ENCODE measurements at regions not wholly inside any gene's neighbourhood (a gene's known extent, or its start where the extent isn't known, plus 50 kb on each side); places are given as distances from the start of the nearest gene placed in this dataset.

DNA sequence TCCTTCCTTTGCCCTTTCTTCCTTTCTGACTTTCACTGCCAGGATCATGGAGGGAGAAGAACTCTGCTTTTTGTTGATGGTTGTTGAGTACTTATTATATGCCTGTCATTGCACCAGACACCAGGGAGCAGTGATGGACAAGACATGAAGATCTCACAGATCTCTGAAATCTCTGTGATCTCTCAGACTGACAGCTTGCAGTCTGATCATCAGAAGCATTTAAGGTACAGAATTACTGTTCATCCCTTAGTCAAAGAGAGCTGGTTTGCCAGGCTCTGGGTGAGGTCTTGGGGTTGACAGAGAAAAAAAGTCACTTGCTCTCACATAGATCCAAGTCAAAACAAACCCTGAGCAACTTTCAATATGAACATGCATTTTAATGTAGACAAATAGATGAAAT is 299.5 kb upstream of the FMN2 start:
- Histone ChIP-seq H3K4ac (replicated peaks; ENCODE audit: insufficient read length, low read depth, low read length) (no peak overlapping the region), H2AFZ (ENCODE audit: low read length) (no peak overlapping the region), H2BK12ac (ENCODE audit: low read depth, low read length) (no peak overlapping the region), H3K9me3 (ENCODE audit: insufficient read depth in 2 of 2, low read depth in 1 of 2, low read length in 1 of 2) (no peaks in the 10 kb centered on the region), H3K56ac (replicated peaks; ENCODE audit: insufficient read length, low read depth, low read length) (no peak overlapping the region), H3K36me3 (ENCODE audit: control insufficient read depth in 2 of 4, insufficient read depth in 4 of 4, low read length in 3 of 4) (no peaks in the 10 kb centered on the region), H3K23ac (ENCODE audit: insufficient read length) (no peak overlapping the region), H3K79me1 (ENCODE audit: low read depth, low read length) (no peaks in the 10 kb centered on the region), H2BK5ac (ENCODE audit: low read depth, low read length) (no peak overlapping the region), H3K27ac (ENCODE audit: low read depth, low read length) (no peak overlapping the region), H4K20me1 (replicated peaks in 1 of 2; ENCODE audit: control insufficient read depth in 1 of 2, insufficient read depth in 2 of 2, low read length in 2 of 2) (no peaks in the 10 kb centered on the region), H2BK120ac (replicated peaks; ENCODE audit: low read depth, low read length) (no peak overlapping the region), H3K14ac (ENCODE audit: insufficient read length) (no peak overlapping the region), H3K4me2 (ENCODE audit: insufficient read depth in 1 of 2, low read depth in 2 of 2, low read length in 2 of 2) (no peak overlapping the region), H3K18ac (ENCODE audit: extremely low read depth, low read length) (no peak overlapping the region), H3K4me1 (replicated peaks in 1 of 4; ENCODE audit: control insufficient read depth in 3 of 4, insufficient read depth in 4 of 4, low read length in 3 of 4) (peaks cover 0 to 2% (median 0%) of the 10 kb centered on the region in 4 experiments; a peak in 1 of 7 replicates), H3K23me2 (ENCODE audit: low read depth, low read length) (no peaks in the 10 kb centered on the region), H4K91ac (replicated peaks; ENCODE audit: insufficient read length, low read length) (no peak overlapping the region), H3K4me3 (ENCODE audit: extremely low read depth in 1 of 4, insufficient read depth in 2 of 4, low read depth in 3 of 4, low read length in 4 of 4) (no peak overlapping the region), H4K5ac (ENCODE audit: insufficient read length, low read depth, low read length) (no peak overlapping the region), H4K8ac (ENCODE audit: extremely low read depth, insufficient read depth, low read length) (no peak overlapping the region), H2BK20ac (ENCODE audit: low read length) (no peak overlapping the region), H2AK5ac (ENCODE audit: low read depth, low read length) (no peak overlapping the region), H3K27me3 (replicated peaks in 1 of 4; ENCODE audit: control insufficient read depth in 3 of 4, extremely low read depth in 1 of 4, insufficient read depth in 3 of 4, low read length in 3 of 4) (no peaks in the 10 kb centered on the region), H3K79me2 (ENCODE audit: control insufficient read depth in 1 of 2, insufficient read depth in 2 of 2, low read length in 2 of 2) (no peaks in the 10 kb centered on the region), H2BK15ac (ENCODE audit: low read length) (no peak overlapping the region), H3K9ac (replicated peaks in 1 of 4; ENCODE audit: extremely low read depth in 1 of 4, low read depth in 3 of 4, low read length in 3 of 4) (no peak overlapping the region)
- DNase-seq (ENCODE audit: low read depth in 1 of 2, low spot score in 2 of 2): no peak
- ChIA-PET POLR2A (ENCODE audit: partially characterized antibody) (no interaction called here), CTCF (ENCODE audit: partially characterized antibody) (interaction anchor here (1.0 to 1.3 kb wide), 2 partner anchors 10 to 11 kb away, joined by 3 to 6 read pairs; no protein-coding TSS in a partner anchor)
- FAIRE-seq: no peak
- TF ChIP-seq HDAC2 (IDR thresholded peaks at IDR 0.05; ENCODE audit: borderline replicate concordance in 1 of 2, low read depth in 2 of 2, low read length in 2 of 2): no peak
- TF ChIP-seq POLR2AphosphoS5 (IDR thresholded peaks at IDR 0.05; ENCODE audit: low read depth, low read length): no peak
- TF ChIP-seq BRCA1 (IDR thresholded peaks at IDR 0.05; ENCODE audit: low read depth, low read length): no peak
- TF ChIP-seq RAD21 (IDR thresholded peaks at IDR 0.05 in 1 of 2, conservative IDR thresholded peaks at IDR 0.05 in 1 of 2; ENCODE audit: low read depth in 2 of 2, low read length in 2 of 2): no peak
- TF ChIP-seq KDM1A (IDR thresholded peaks at IDR 0.05; ENCODE audit: borderline replicate concordance, low read length): no peak
- TF ChIP-seq POU5F1 (IDR thresholded peaks at IDR 0.05; ENCODE audit: low read depth, low read length): no peak
- TF ChIP-seq JUND (IDR thresholded peaks at IDR 0.05; ENCODE audit: low read length): no peak
- no peak for TF ChIP-seq NANOG (IDR thresholded peaks at IDR 0.05; ENCODE audit: insufficient read depth, low read depth, low read length, poor library complexity, severe bottlenecking)
- no peak for TF ChIP-seq SRF (IDR thresholded peaks at IDR 0.05; ENCODE audit: low read depth, low read length)
- no peak for TF ChIP-seq SIRT6 (IDR thresholded peaks at IDR 0.05; ENCODE audit: low read length)
- no peak for TF ChIP-seq HDAC6 (IDR thresholded peaks at IDR 0.05; ENCODE audit: low read depth, low read length)
- TF ChIP-seq TAF1 (IDR thresholded peaks at IDR 0.05; ENCODE audit: low read depth, low read length): no peak
- TF ChIP-seq SP4 (IDR thresholded peaks at IDR 0.05; ENCODE audit: low read length): no peak

Measured in H1 (cell line).